Fibroblast of villous mesenchyme (primary cell): ENCODE measurements at regions not wholly inside any gene's neighbourhood (a gene's known extent, or its start where the extent isn't known, plus 50 kb on each side); places are given as distances from the start of the nearest gene placed in this dataset.

Source experiments
- DNase-seq: peaks from one replicate; pipeline ENCODE4 v3.0.0-alpha.2; 2010; ENCODE audit warnings: low read depth
- H3K4me3 ChIP-seq: 2 replicates; pipeline ENCODE4 v1.5.1; 2011; ENCODE audit warnings: low read depth, mild to moderate bottlenecking, low read length
- CTCF ChIP-seq: IDR thresholded peaks from 2 replicates; pipeline ENCODE4 v1.5.1; 2012; ENCODE audit warnings: low read depth, mild to moderate bottlenecking, low read length; ENCODE audit not compliant: insufficient read depth

DNA sequence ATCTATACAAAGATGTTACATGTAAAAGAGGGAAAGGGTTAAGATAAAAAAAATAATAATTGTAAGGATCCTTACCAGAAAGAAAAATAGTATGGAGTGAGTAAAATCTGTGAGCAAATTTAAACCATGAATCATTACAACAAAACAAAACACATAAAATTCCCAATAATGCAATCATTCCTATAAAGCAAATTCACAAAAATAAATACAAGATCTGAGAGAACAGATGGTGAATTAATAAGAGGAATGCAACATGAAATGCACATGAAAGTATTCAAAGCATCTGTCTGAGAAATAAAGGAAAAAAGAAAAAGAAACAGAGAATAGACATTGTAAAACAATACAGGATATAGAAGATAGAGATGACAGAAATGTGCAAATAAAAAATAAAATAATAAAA is 681.5 kb upstream of the KLHL1 start:
- TF ChIP-seq CTCF: no peak
- DNase-seq: no peak
- H3K4me3 ChIP-seq: no peak overlapping the region

DNA sequence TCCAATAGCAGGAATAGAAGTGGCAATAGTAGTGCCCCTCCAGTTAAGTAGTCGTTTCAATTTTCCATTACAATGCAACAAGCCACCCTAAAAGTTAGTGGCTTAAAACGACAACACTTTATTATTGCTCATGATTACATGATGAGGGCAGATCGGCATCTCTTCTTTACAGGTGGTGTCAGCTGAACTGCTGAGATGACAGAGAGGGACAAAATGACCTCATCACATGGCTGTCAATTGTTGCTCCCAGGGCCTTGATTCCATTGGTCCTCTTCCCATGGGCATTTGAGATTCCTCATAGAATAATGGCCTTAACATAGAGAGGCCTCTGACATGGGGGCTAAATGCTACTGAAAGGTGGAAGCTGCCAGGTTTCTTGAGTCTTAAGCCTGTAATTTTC is 679.8 kb upstream of the KLHL1 start:
- DNase-seq: no peak
- no peak for TF ChIP-seq CTCF
- no peak overlapping the region for H3K4me3 ChIP-seq

- H3K4me3 ChIP-seq: no peak overlapping the region
- DNase-seq: no peak
- TF ChIP-seq CTCF: no peak
Measured at GRCh38 chr13:70784207-70784989, 676.1 kb upstream of the KLHL1 start.

DNA sequence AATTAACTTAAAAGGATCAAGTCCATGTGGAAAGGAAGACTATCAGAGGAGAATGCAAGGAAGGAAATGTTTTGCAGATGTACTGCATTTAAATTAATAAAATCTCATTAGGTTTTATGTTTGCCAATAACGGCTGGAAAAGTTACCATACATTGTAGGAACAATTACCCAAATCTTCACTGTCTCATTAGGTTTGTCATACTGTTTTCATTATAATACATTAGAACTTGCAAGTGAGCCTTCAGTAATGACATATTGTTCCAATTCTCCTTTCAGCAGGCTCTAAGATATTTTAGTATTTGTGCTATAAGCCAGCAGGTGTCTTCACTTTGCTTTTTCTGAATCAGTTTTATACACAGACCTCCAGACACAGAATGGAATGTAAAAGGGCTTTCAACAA is 661.6 kb upstream of the KLHL1 start:
- no peak for DNase-seq
- no peak for TF ChIP-seq CTCF

DNA sequence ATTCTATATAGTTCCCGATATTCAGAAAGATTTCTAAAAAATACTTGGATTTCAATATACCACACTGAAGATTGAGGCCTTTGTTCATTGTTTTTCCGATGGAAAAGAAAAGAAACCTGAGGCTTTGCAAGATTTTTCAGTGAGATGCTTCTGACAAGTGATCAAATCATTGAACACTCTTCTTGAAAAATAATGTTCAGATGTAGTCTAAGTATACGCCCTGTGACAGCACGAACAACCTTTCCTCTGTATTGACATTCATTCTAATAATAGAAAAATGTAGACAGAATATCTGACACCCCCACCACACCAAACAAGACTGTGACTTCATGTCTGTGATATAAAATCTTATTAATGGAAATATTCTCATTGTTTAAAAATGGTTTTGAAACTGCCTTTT is 650.7 kb upstream of the KLHL1 start:
- DNase-seq: no peak

More for the DNA sequence above, 661.6 kb upstream of the KLHL1 start:
- no peak overlapping the region for H3K4me3 ChIP-seq

DNA sequence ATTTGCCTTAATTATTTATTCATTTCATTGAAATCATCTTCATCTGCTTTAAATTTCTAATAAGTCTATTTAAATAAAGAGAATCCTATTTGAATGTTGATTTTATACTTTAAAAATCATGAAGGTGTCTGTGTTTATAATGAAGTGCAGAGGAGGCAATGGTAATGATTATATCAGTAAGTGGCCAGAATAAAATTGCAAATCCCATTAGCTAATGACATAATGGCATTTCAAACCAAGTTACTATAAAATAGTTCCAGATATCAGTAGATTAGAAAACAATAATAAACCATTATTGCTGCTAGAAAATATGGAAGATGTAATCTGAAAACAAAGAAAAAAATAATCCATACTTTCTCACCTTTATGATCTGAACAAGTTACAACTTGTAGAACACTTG is 647.8 kb upstream of the KLHL1 start:
- no peak overlapping the region for H3K4me3 ChIP-seq
- no peak for DNase-seq
- TF ChIP-seq CTCF: no peak

More for the DNA sequence above, 650.7 kb upstream of the KLHL1 start:
- no peak overlapping the region for H3K4me3 ChIP-seq
- TF ChIP-seq CTCF: no peak

- no peak for TF ChIP-seq CTCF
- no peak for DNase-seq
- no peak overlapping the region for H3K4me3 ChIP-seq
Measured at GRCh38 chr13:70755456-70755855, 647.2 kb upstream of the KLHL1 start.
